Suprapubic skin (tissue), 3 donors: ENCODE measurements at regions not wholly inside any gene's neighbourhood (a gene's known extent, or its start where the extent isn't known, plus 50 kb on each side); places are given as distances from the start of the nearest gene placed in this dataset.

Experiments
- POLR2A ChIP-seq, 2 donors: fragments of 450-650 bp; IDR thresholded peaks; one replicate each; pipeline ENCODE4 v1.6.1; 2017; ENCODE audit warnings: antibody characterized with exemption in 2 of 2, mild to moderate bottlenecking in 2 of 2, moderate library complexity in 2 of 2
- TF ChIP-seq, protein P1 (sequence below), 2 donors: fragments of 200-600 bp in 1 of 2; fragments of 450-650 bp in 1 of 2; sonication (generic) in 1 of 2; IDR thresholded peaks; one replicate each; pipeline ENCODE4 v1.5.1; 2016 to 2019; ENCODE audit warnings: antibody characterized with exemption in 2 of 2, mild to moderate bottlenecking in 1 of 2, moderate library complexity in 1 of 2

- TF ChIP-seq, protein P1, sequence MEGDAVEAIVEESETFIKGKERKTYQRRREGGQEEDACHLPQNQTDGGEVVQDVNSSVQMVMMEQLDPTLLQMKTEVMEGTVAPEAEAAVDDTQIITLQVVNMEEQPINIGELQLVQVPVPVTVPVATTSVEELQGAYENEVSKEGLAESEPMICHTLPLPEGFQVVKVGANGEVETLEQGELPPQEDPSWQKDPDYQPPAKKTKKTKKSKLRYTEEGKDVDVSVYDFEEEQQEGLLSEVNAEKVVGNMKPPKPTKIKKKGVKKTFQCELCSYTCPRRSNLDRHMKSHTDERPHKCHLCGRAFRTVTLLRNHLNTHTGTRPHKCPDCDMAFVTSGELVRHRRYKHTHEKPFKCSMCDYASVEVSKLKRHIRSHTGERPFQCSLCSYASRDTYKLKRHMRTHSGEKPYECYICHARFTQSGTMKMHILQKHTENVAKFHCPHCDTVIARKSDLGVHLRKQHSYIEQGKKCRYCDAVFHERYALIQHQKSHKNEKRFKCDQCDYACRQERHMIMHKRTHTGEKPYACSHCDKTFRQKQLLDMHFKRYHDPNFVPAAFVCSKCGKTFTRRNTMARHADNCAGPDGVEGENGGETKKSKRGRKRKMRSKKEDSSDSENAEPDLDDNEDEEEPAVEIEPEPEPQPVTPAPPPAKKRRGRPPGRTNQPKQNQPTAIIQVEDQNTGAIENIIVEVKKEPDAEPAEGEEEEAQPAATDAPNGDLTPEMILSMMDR (IDR thresholded peaks at IDR 0.05): no peak
- TF ChIP-seq POLR2A (IDR thresholded peaks at IDR 0.05): no peak
Measured at GRCh38 chr4:19823781-19824180, 427.9 kb upstream of the SLIT2 start.
